HepG2 (cell line): ENCODE measurements at regions not wholly inside any gene's neighbourhood (a gene's known extent, or its start where the extent isn't known, plus 50 kb on each side); places are given as distances from the start of the nearest gene placed in this dataset.

Experiments used
- ATAC-seq: fragments of 200-7000 bp; cut with Tn5 transposase; 3 replicates; pipeline ENCODE4 v1.9.1; 2020; ENCODE audit warnings: mild to moderate bottlenecking, moderate library complexity
- BruUV-seq: library from RNA; stranded (reverse); fragments of 400-500 nt; replicated peaks from 2 replicates; lab custom pipeline; 2021; lab: Mats Ljungman, UMichigan
- CTCF ChIA-PET: fragments of 300-600 bp; formaldehyde crosslinking; extraction: SDS; loops from one replicate; lab custom pipeline; 2021; ENCODE audit warnings: low total read pairs, inconsistent platforms, low intra/inter-chr PET ratio; lab: Yijun Ruan, JAX
- POLR2A ChIA-PET: fragments of 350-600 bp; sonication (Branson Sonifier 250); formaldehyde crosslinking; loops from one replicate; lab custom pipeline; 2020; ENCODE audit warnings: antibody characterized with exemption, inconsistent platforms; lab: Yijun Ruan, JAX
- DNase-seq: peaks from one replicate; pipeline ENCODE4 v3.0.0-alpha.2; 2015; ENCODE audit warnings: low spot score
- FAIRE-seq: peaks from 3 replicates; lab custom pipeline; 2011; peaks lifted over from hg19 to GRCh38; lab: Jason Lieb, UNC
- H2AFZ ChIP-seq: one replicate; pipeline ENCODE4 v1.6.1; 2011; ENCODE audit warnings: low read length, inconsistent platforms
- H3K27ac ChIP-seq: fragments of 300-600 bp; 3 replicates; pipeline ENCODE4 v1.8.0; 2011; ENCODE audit warnings: mixed run types, mild to moderate bottlenecking, mixed read lengths, low read length, inconsistent platforms; ENCODE audit not compliant: insufficient read depth; ENCODE audit errors: extremely low read length
- H3K27me3 ChIP-seq, 2 experiments: fragments of 200-600 bp in 1 of 2; 2 replicates in 1 of 2; 3 replicates in 1 of 2; pipeline versions ENCODE4 v1.6.0 to v1.8.0; 2011; ENCODE audit warnings: low read length in 2 of 2, mild to moderate bottlenecking in 2 of 2, moderate library complexity in 2 of 2, inconsistent platforms in 1 of 2; ENCODE audit not compliant: insufficient read depth in 2 of 2, control insufficient read depth in 1 of 2
- H3K36me3 ChIP-seq, 2 experiments: fragments of 200-600 bp in 1 of 2; replicated peaks in 1 of 2; 2 replicates in 1 of 2; 3 replicates in 1 of 2; pipeline versions ENCODE4 v1.5.1 to v1.8.0; 2011; ENCODE audit warnings: low read length in 2 of 2, inconsistent platforms in 1 of 2; ENCODE audit not compliant: insufficient read depth in 2 of 2, control insufficient read depth in 1 of 2
- H3K4me1 ChIP-seq: 2 replicates; pipeline ENCODE4 v1.5.1; 2012; ENCODE audit warnings: low read length, inconsistent platforms; ENCODE audit not compliant: insufficient read depth
- H3K4me2 ChIP-seq: 2 replicates; pipeline ENCODE4 v1.6.0; 2011; ENCODE audit warnings: low read depth, low read length, inconsistent platforms
- H3K4me3 ChIP-seq, 3 experiments: fragments of 200-600 bp in 1 of 3; sonication (generic), shearing (Covaris generic) in 1 of 3; replicated peaks in 1 of 3; 2 replicates each; pipeline ENCODE4 v1.5.1; 2011 to 2016; ENCODE audit warnings: low read length in 3 of 3, inconsistent platforms in 2 of 3, low read depth in 2 of 3, mild to moderate bottlenecking in 2 of 3, control low read depth in 1 of 3, mixed read lengths in 1 of 3; ENCODE audit not compliant: insufficient read depth in 1 of 3
- H3K79me2 ChIP-seq: one replicate; pipeline ENCODE4 v1.6.1; 2011; ENCODE audit warnings: low read length, inconsistent platforms; ENCODE audit not compliant: insufficient read depth
- H3K9ac ChIP-seq: 2 replicates; pipeline ENCODE4 v1.6.0; 2011; ENCODE audit warnings: mild to moderate bottlenecking, low read depth, low read length, inconsistent platforms; ENCODE audit not compliant: insufficient read depth
- H3K9me3 ChIP-seq: 2 replicates; pipeline ENCODE4 v1.5.1; 2012; ENCODE audit warnings: mild to moderate bottlenecking, low read length
- H4K20me1 ChIP-seq: 2 replicates; pipeline ENCODE4 v1.6.0; 2011; ENCODE audit warnings: inconsistent platforms, mild to moderate bottlenecking, low read length, moderate library complexity; ENCODE audit not compliant: insufficient read depth
- ATF1 ChIP-seq: IDR thresholded peaks from 2 replicates; pipeline ENCODE4 v1.6.1; 2016; ENCODE audit warnings: mild to moderate bottlenecking, control low read depth
- FOXO1 ChIP-seq: sonication (generic); formaldehyde crosslinking; IDR thresholded peaks from 2 replicates; pipeline ENCODE4 v1.4.0; 2020; ENCODE audit warnings: missing genetic modification reagents
- GZF1 ChIP-seq: sonication (generic); formaldehyde crosslinking; IDR thresholded peaks from 2 replicates; pipeline ENCODE4 v1.5.1; 2020; ENCODE audit warnings: mild to moderate bottlenecking, missing genetic modification reagents
- RORA ChIP-seq: sonication (generic); formaldehyde crosslinking; IDR thresholded peaks from 2 replicates; pipeline ENCODE4 v1.5.0; 2020; ENCODE audit warnings: mild to moderate bottlenecking, missing genetic modification reagents, moderate library complexity
- SP140L ChIP-seq: sonication (generic); formaldehyde crosslinking; IDR thresholded peaks from 2 replicates; pipeline ENCODE4 v1.4.0; 2020; ENCODE audit warnings: missing genetic modification reagents, borderline replicate concordance
- ZBTB1 ChIP-seq: sonication (generic); formaldehyde crosslinking; IDR thresholded peaks from 2 replicates; pipeline ENCODE4 v1.4.0; 2020; ENCODE audit warnings: missing genetic modification reagents, borderline replicate concordance
- ZNF407 ChIP-seq: sonication (generic); formaldehyde crosslinking; IDR thresholded peaks from one replicate; pipeline ENCODE4 v1.5.1; 2020; ENCODE audit warnings: mild to moderate bottlenecking, missing genetic modification reagents; ENCODE audit errors: not compliant biosample characterization
- ZNF800 ChIP-seq: sonication (generic); formaldehyde crosslinking; IDR thresholded peaks from 2 replicates; pipeline ENCODE4 v1.4.0; 2020; ENCODE audit warnings: missing genetic modification reagents
- ZNF83 ChIP-seq: sonication (generic); formaldehyde crosslinking; IDR thresholded peaks from 2 replicates; pipeline ENCODE4 v1.4.0; 2020; ENCODE audit warnings: missing genetic modification reagents, mild to moderate bottlenecking, borderline replicate concordance
- ZSCAN22 ChIP-seq: sonication (generic); formaldehyde crosslinking; IDR thresholded peaks from 2 replicates; pipeline ENCODE4 v1.4.0; 2020; ENCODE audit warnings: mild to moderate bottlenecking, missing genetic modification reagents
- WGBS: methylation state at CpG from one replicate; pipeline ENCODE4 v1.1.6; 2017; ENCODE audit warnings: low lambda C conversion rate; 5-methylcytosine and 5-hydroxymethylcytosine counted together
- in situ Hi-C: cut with HindIII; loops from 2 replicates; pipeline ENCODE4 v1.10.0; 2017; ENCODE audit warnings: low pct_unique_long_range_greater_than_20kb; ENCODE audit not compliant: extremely low pct_ligation_motif_present
- intact Hi-C: fragments of 100-400 bp; cut with micrococcal nuclease; formaldehyde crosslinking; loops from one replicate; pipeline ENCODE4 v1.10.0; 2022; ENCODE audit not compliant: unreplicated experiment
- TF ChIP-seq, protein P1 (sequence below): fragments of 450-650 bp; IDR thresholded peaks from 2 replicates; pipeline ENCODE4 v1.6.1; 2017
- TF ChIP-seq, protein P2 (sequence below): conservative IDR thresholded peaks from 2 replicates; pipeline ENCODE4 v1.6.1; 2018; ENCODE audit warnings: missing genetic modification reagents

GRCh38 chr5:4356201-4356600 is 760.6 kb downstream of the IRX1 start:
- no peaks in the 10 kb centered on the region for H3K4me1 ChIP-seq
- H3K4me3 ChIP-seq: no peak overlapping the region
- H3K9me3 ChIP-seq: peaks cover 96% of the 10 kb centered on the region
- no peak overlapping the region for H3K27ac ChIP-seq
- in situ Hi-C loops (no loop called here), intact Hi-C loops (no loop called here)
- ATAC-seq: no peak
- no peak overlapping the region for H2AFZ ChIP-seq
- WGBS: 0% methylated on average over 6 of the region's 6 CpGs
- ChIA-PET CTCF (no interaction called here), POLR2A (no interaction called here)
- H3K4me2 ChIP-seq: no peak overlapping the region
- BruUV-seq: no TSS peak
- no peaks in the 10 kb centered on the region for H3K27me3 ChIP-seq
- H3K9ac ChIP-seq: no peak overlapping the region
- H4K20me1 ChIP-seq: no peaks in the 10 kb centered on the region
- no peaks in the 10 kb centered on the region for H3K79me2 ChIP-seq
- FAIRE-seq: no peak
- DNase-seq: no peak
- H3K36me3 ChIP-seq: no peaks in the 10 kb centered on the region
- TF ChIP-seq ZSCAN22 (no peak), RORA (CRISPR knock-in tag) (no peak), FOXO1 (CRISPR knock-in tag) (no peak), ZNF407 (CRISPR knock-in tag) (no peak), ZNF83 (CRISPR knock-in tag) (no peak), ZNF800 (CRISPR knock-in tag) (no peak), GZF1 (no peak), ATF1 (CRISPR knock-in tag) (no peak), SP140L (CRISPR knock-in tag) (no peak), ZBTB1 (CRISPR knock-in tag) (no peak)
- TF ChIP-seq, protein P1, sequence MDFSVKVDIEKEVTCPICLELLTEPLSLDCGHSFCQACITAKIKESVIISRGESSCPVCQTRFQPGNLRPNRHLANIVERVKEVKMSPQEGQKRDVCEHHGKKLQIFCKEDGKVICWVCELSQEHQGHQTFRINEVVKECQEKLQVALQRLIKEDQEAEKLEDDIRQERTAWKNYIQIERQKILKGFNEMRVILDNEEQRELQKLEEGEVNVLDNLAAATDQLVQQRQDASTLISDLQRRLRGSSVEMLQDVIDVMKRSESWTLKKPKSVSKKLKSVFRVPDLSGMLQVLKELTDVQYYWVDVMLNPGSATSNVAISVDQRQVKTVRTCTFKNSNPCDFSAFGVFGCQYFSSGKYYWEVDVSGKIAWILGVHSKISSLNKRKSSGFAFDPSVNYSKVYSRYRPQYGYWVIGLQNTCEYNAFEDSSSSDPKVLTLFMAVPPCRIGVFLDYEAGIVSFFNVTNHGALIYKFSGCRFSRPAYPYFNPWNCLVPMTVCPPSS: no peak
- TF ChIP-seq, protein P2, sequence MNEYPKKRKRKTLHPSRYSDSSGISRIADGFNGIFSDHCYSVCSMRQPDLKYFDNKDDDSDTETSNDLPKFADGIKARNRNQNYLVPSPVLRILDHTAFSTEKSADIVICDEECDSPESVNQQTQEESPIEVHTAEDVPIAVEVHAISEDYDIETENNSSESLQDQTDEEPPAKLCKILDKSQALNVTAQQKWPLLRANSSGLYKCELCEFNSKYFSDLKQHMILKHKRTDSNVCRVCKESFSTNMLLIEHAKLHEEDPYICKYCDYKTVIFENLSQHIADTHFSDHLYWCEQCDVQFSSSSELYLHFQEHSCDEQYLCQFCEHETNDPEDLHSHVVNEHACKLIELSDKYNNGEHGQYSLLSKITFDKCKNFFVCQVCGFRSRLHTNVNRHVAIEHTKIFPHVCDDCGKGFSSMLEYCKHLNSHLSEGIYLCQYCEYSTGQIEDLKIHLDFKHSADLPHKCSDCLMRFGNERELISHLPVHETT (CRISPR knock-in tag): no peak
